Skeletal muscle tissue (tissue), 3 donors: ENCODE measurements at regions not wholly inside any gene's neighbourhood (a gene's known extent, or its start where the extent isn't known, plus 50 kb on each side); places are given as distances from the start of the nearest gene placed in this dataset.
"Not testable (repeated sequence)": the region's sequence is repeated elsewhere in the genome, so short reads cannot be mapped to it uniquely, and the experiment has no call there.

ENCODE experiments used
- H3K27ac ChIP-seq: one replicate; pipeline ENCODE4 v1.7.0; 2013; ENCODE audit warnings: mild to moderate bottlenecking, low read depth, low read length, inconsistent platforms
- H3K27me3 ChIP-seq, 3 donors: one replicate each; pipeline ENCODE4 v1.7.0; 2013; ENCODE audit warnings: low read length in 3 of 3; ENCODE audit not compliant: control insufficient read depth in 3 of 3, insufficient read depth in 3 of 3
- H3K36me3 ChIP-seq, 3 donors: one replicate each; pipeline ENCODE4 v1.7.0; 2013; ENCODE audit warnings: low read length in 3 of 3; ENCODE audit not compliant: control insufficient read depth in 3 of 3, insufficient read depth in 3 of 3
- H3K4me1 ChIP-seq, 3 donors: one replicate each; pipeline ENCODE4 v1.7.0; 2013; ENCODE audit warnings: low read length in 3 of 3, mild to moderate bottlenecking in 3 of 3; ENCODE audit not compliant: control insufficient read depth in 3 of 3, insufficient read depth in 3 of 3
- H3K4me3 ChIP-seq, 3 donors: one replicate each; pipeline ENCODE4 v1.7.0; 2013; ENCODE audit warnings: low read length in 3 of 3
- H3K9ac ChIP-seq, 3 donors: one replicate each; pipeline ENCODE4 v1.7.0; 2013; ENCODE audit warnings: low read length in 3 of 3, mild to moderate bottlenecking in 3 of 3, moderate library complexity in 2 of 3, low read depth in 1 of 3
- H3K9me3 ChIP-seq, 3 donors: one replicate each; pipeline ENCODE4 v1.7.0; 2013; ENCODE audit warnings: low read length in 3 of 3; ENCODE audit not compliant: control insufficient read depth in 3 of 3
- donor health status: Osteomylitis.

GRCh38 chr7:29649028-29649716, 85.5 kb downstream of the PRR15 start:
- no peaks in the 10 kb centered on the region for H3K36me3 ChIP-seq
- H3K4me1 ChIP-seq = peaks cover 0 to 3% (median 0%) of the 10 kb centered on the region in 3 donors
- H3K27me3 ChIP-seq = no peaks in the 10 kb centered on the region
- no peak overlapping the region for H3K9ac ChIP-seq
- no peak overlapping the region for H3K4me3 ChIP-seq
- no peaks in the 10 kb centered on the region for H3K9me3 ChIP-seq
- no peak overlapping the region for H3K27ac ChIP-seq

DNA sequence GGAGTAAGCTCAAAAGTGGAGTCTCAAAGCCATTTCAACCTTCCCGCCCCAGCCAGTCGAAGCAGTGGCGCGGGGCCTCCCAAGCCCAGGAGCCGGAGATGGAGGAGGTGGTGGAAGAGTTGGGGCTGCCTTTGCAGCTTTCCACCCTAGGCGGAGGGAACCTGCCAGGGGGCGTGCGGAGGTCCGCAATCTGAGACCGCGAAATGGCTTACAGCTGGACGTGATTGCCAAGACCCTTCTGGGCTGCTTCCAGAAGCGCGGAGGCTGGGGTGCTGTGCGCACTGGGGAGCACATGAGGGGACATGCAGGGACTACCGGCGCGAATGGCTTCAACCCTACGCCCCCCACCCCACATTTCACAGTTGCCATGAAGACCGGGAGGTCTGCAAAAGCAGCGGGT, 86.2 kb downstream of the PRR15 start:
- no peak overlapping the region for H3K4me3 ChIP-seq
- no peaks in the 10 kb centered on the region for H3K9me3 ChIP-seq
- no peaks in the 10 kb centered on the region for H3K27me3 ChIP-seq
- peaks cover 0 to 3% (median 0%) of the 10 kb centered on the region in 3 donors for H3K4me1 ChIP-seq
- no peaks in the 10 kb centered on the region for H3K36me3 ChIP-seq
- no peak overlapping the region for H3K9ac ChIP-seq
- H3K27ac ChIP-seq = no peak overlapping the region

DNA sequence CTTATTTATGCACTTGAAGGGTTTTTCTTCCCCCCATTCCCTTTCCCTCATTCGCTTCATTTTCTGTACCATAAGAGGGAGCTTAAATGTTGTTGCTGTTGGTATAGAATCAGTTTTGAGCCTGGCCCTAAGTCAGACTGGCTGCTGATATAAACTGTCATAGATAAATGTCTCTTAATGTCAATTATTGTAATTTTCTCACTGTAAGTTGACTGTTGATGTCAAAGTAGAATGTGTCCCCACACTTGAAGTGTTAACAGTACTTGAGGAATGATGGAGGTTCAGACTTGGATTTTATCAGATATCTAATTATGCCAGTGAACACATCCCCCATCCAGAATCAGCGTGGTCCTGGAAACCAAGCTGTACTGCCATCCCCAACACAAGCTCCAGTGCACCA, 87.8 kb downstream of the PRR15 start:
- H3K27ac ChIP-seq = no peak overlapping the region
- no peaks in the 10 kb centered on the region for H3K27me3 ChIP-seq
- no peaks in the 10 kb centered on the region for H3K36me3 ChIP-seq
- H3K4me3 ChIP-seq = no peak overlapping the region
- H3K9ac ChIP-seq = no peak overlapping the region
- H3K4me1 ChIP-seq = peaks cover 0 to 3% (median 0%) of the 10 kb centered on the region in 3 donors
- H3K9me3 ChIP-seq = no peaks in the 10 kb centered on the region

DNA sequence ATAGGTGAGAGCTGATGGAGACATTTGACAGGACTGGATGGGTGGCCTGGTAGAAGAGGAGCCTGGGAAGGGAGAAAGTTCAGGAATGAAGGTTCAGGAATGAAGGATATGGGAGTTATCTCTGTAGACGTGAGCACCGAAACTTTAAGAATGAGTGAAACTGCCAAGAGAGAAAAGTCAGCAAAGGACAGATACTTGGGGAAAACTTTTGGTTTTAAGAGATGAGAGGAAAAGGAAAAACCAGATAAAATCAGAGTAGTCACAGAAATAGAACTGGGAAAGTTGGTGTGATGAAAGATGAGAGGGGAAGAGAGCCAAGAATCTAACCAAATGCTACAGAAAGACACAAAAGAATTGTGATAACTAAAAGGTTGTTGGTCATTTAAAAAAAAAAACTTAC, 88.9 kb downstream of the PRR15 start:
- Histone ChIP-seq H3K9ac (no peak overlapping the region), H3K4me3 (no peak overlapping the region), H3K36me3 (no peaks in the 10 kb centered on the region), H3K4me1 (peaks cover 0 to 3% (median 0%) of the 10 kb centered on the region in 3 donors), H3K27me3 (no peaks in the 10 kb centered on the region), H3K9me3 (no peaks in the 10 kb centered on the region), H3K27ac (no peak overlapping the region)

DNA sequence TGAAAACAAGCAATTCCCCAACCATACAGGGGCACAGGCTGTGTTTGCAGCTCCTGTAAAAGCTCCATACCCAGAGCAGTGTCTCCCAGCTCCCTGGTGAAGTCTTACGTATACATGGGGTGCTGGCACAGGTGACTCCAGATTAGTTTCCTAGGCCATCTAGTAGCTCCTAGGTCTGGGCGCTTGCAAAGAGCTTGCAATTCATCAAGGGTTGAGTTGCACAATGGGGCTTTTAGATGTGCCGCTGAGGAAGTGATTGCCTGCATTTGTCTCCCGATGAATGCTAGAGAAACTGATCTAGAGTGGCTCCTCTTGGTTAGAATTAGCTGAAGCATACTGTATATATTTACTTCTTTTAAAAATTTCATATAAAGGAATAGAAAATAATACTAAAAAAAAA, 90.7 kb downstream of the PRR15 start:
- not testable (repeated sequence) for H3K36me3 ChIP-seq, H3K9ac ChIP-seq, H3K27me3 ChIP-seq, H3K4me1 ChIP-seq, H3K27ac ChIP-seq, H3K9me3 ChIP-seq, H3K4me3 ChIP-seq

DNA sequence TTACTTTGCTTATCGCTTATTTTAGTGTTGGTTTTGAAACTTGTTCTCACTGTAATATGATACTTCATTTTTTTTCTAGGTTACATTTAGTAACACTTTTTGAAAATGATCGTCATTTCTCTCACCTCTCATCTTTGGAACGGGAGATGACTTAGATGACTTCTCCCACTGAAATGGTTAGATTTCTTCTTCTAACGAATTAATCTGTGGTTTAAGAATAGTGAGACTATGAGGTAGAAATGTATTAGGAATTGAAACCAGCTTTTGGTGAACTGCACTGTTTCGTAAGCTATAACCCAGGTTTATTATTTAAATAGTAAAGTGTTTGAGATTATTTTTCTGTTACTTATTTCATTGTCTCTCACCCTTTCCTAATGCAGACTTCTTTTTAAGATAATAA, 93.7 kb downstream of the PRR15 start:
- no peak overlapping the region for H3K27ac ChIP-seq

GRCh38 chr7:29657856-29658255, 94.2 kb downstream of the PRR15 start:
- Histone ChIP-seq H3K27ac (no peak overlapping the region), H3K9ac (no peak overlapping the region), H3K4me3 (no peak overlapping the region), H3K27me3 (no peaks in the 10 kb centered on the region), H3K4me1 (no peaks in the 10 kb centered on the region), H3K36me3 (no peaks in the 10 kb centered on the region), H3K9me3 (no peaks in the 10 kb centered on the region)

More for the DNA sequence above, 93.7 kb downstream of the PRR15 start:
- H3K9me3 ChIP-seq = no peaks in the 10 kb centered on the region
- H3K27me3 ChIP-seq = no peaks in the 10 kb centered on the region
- H3K4me3 ChIP-seq = no peak overlapping the region
- H3K36me3 ChIP-seq = no peaks in the 10 kb centered on the region
- H3K4me1 ChIP-seq = no peaks in the 10 kb centered on the region
- H3K9ac ChIP-seq = no peak overlapping the region

- H3K27me3 ChIP-seq, H3K4me1 ChIP-seq, H3K4me3 ChIP-seq, H3K36me3 ChIP-seq, H3K27ac ChIP-seq, H3K9me3 ChIP-seq, H3K9ac ChIP-seq: not testable (repeated sequence)
These were observed 95.6 kb downstream of the PRR15 start for GRCh38 chr7:29659213-29659612.

DNA sequence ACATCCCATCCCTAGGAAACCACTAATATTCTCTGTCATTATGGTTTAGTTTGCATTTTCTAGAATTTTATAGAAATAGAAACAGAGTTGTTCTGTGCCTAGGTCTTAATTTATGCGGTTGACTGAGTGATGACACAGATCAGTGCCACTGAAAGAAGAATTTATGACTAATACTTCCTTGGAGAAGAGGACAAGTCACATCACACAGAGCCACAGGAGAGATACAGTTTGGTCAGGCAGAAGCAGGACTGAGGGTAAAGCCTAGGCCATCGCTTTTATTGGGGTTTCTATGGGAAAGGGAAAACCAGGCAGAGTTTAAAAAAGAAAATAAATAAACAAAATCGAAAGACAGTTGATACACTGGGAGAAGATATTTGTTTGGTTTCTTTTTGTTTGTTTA, 99.3 kb downstream of the PRR15 start:
- H3K36me3 ChIP-seq, H3K4me3 ChIP-seq, H3K27me3 ChIP-seq, H3K9me3 ChIP-seq, H3K9ac ChIP-seq, H3K4me1 ChIP-seq, H3K27ac ChIP-seq: not testable (repeated sequence)

DNA sequence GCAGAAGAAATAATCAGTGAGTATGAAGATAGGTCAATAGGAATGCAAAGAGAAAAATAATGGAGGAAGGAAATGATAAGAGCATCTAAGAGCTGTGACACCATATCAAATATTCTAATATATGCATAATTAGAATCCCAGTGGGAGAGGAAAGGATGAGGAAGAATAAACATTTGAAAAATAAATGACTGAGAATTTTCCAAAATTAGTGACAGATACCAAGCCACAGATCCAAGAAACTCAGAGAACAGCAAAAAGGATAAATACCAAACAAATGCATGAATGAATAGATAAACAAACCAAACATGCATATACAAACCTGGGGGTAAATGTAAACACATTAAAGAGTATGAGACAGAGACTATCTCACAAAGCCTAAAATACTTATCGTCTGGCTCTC, 101.4 kb downstream of the PRR15 start:
- not testable (repeated sequence) for H3K36me3 ChIP-seq, H3K9ac ChIP-seq, H3K27ac ChIP-seq, H3K27me3 ChIP-seq, H3K4me3 ChIP-seq, H3K9me3 ChIP-seq, H3K4me1 ChIP-seq
